Gastroesophageal sphincter (tissue), 3 donors: ENCODE measurements at regions not wholly inside any gene's neighbourhood (a gene's known extent, or its start where the extent isn't known, plus 50 kb on each side); places are given as distances from the start of the nearest gene placed in this dataset.

Source experiments
- POLR2A ChIP-seq, 2 donors: fragments of 450-650 bp; IDR thresholded peaks; one replicate each; pipeline ENCODE4 v1.6.1; 2017; ENCODE audit warnings: antibody characterized with exemption in 2 of 2, mild to moderate bottlenecking in 2 of 2, moderate library complexity in 1 of 2
- TF ChIP-seq, protein P1 (sequence below), 4 experiments: fragments of 200-600 bp in 2 of 4; fragments of 450-650 bp in 2 of 4; sonication (generic) in 1 of 4; IDR thresholded peaks; one replicate each; pipeline ENCODE4 v1.5.1; 2017 to 2019; ENCODE audit warnings: antibody characterized with exemption in 4 of 4, mild to moderate bottlenecking in 2 of 4, moderate library complexity in 2 of 4

DNA sequence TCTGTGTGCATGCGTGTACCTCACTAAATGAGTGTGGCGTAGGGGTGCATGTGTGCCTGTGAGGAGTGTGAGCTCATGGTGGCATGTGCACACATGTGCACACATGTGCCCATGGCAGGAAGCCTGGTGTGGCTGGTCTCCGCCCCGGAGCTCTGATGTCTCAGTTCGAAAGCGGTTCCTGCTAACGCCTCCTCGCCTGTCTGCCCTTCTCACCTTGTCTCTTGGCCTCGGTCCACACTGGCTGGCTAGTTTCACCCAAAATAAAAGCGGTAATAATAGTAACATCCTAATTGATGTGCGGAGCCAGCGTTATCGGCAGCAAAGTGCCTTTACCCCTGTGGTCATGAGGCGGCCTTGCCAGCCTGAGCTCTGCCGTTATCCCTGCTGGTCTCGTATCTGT, 1190.4 kb downstream of the BRD1 start:
- TF ChIP-seq, protein P1, sequence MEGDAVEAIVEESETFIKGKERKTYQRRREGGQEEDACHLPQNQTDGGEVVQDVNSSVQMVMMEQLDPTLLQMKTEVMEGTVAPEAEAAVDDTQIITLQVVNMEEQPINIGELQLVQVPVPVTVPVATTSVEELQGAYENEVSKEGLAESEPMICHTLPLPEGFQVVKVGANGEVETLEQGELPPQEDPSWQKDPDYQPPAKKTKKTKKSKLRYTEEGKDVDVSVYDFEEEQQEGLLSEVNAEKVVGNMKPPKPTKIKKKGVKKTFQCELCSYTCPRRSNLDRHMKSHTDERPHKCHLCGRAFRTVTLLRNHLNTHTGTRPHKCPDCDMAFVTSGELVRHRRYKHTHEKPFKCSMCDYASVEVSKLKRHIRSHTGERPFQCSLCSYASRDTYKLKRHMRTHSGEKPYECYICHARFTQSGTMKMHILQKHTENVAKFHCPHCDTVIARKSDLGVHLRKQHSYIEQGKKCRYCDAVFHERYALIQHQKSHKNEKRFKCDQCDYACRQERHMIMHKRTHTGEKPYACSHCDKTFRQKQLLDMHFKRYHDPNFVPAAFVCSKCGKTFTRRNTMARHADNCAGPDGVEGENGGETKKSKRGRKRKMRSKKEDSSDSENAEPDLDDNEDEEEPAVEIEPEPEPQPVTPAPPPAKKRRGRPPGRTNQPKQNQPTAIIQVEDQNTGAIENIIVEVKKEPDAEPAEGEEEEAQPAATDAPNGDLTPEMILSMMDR (IDR thresholded peaks at IDR 0.05): no peak
- TF ChIP-seq POLR2A (IDR thresholded peaks at IDR 0.05): no peak
